ENCODE measurements at regions not wholly inside any gene's neighbourhood (a gene's known extent, or its start where the extent isn't known, plus 50 kb on each side); places are given as distances from the start of the nearest gene placed in this dataset.

DNA sequence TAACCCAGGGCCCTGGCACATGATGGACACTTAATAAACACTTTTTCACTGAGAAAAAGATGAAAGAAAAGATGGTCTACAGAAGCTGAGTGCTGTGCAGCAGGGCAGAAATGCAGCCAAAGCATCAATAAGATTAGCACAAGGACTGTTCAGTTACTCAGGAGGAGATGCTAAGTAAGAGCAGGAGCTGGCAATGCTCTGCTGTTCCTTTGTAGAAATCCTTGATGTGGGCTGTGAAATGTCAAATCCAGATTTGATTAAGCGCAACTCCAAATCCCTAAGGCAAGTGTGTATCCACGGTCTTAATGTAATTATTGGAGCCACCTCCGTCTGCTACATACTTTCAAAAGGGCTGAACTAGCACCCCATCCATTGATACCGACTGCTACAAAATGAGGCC lies 151.8 kb upstream of the BTG1 start:
- Histone ChIP-seq H3K9me3 (no peaks in the 10 kb centered on the region), H3K4me3 (no peak overlapping the region), H3K4me1 (no peaks in the 10 kb centered on the region), H3K4me2 (no peak overlapping the region), H3K27ac (no peak overlapping the region)
- TF ChIP-seq CBX2 (IDR thresholded peaks at IDR 0.05; ENCODE audit: borderline replicate concordance, low read depth) (no peak), CEBPB (IDR thresholded peaks at IDR 0.05) (no peak), NFE2L2 (conservative IDR thresholded peaks at IDR 0.05; ENCODE audit: low read length) (no peak), ZNF302 (CRISPR knock-in tag; IDR thresholded peaks at IDR 0.05) (no peak), EP300 (IDR thresholded peaks at IDR 0.05) (no peak), EHMT2 (IDR thresholded peaks at IDR 0.05; ENCODE audit: low read depth) (no peak), ZFP36 (IDR thresholded peaks at IDR 0.05; ENCODE audit: borderline replicate concordance, partially characterized antibody) (no peak), CHD2 (IDR thresholded peaks at IDR 0.05; ENCODE audit: low read length, partially characterized antibody) (no peak), FOSB (CRISPR knock-in tag; IDR thresholded peaks at IDR 0.05) (no peak)
- TF ChIP-seq, protein P1, sequence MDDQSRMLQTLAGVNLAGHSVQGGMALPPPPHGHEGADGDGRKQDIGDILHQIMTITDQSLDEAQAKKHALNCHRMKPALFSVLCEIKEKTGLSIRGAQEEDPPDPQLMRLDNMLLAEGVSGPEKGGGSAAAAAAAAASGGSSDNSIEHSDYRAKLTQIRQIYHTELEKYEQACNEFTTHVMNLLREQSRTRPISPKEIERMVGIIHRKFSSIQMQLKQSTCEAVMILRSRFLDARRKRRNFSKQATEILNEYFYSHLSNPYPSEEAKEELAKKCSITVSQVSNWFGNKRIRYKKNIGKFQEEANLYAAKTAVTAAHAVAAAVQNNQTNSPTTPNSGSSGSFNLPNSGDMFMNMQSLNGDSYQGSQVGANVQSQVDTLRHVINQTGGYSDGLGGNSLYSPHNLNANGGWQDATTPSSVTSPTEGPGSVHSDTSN (IDR thresholded peaks at IDR 0.05), result no peak
- TF ChIP-seq, protein P2, sequence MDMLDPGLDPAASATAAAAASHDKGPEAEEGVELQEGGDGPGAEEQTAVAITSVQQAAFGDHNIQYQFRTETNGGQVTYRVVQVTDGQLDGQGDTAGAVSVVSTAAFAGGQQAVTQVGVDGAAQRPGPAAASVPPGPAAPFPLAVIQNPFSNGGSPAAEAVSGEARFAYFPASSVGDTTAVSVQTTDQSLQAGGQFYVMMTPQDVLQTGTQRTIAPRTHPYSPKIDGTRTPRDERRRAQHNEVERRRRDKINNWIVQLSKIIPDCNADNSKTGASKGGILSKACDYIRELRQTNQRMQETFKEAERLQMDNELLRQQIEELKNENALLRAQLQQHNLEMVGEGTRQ (IDR thresholded peaks at IDR 0.05), result no peak
- TF ChIP-seq, protein P3, sequence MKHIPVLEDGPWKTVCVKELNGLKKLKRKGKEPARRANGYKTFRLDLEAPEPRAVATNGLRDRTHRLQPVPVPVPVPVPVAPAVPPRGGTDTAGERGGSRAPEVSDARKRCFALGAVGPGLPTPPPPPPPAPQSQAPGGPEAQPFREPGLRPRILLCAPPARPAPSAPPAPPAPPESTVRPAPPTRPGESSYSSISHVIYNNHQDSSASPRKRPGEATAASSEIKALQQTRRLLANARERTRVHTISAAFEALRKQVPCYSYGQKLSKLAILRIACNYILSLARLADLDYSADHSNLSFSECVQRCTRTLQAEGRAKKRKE (CRISPR knock-in tag; IDR thresholded peaks at IDR 0.05; ENCODE audit: low read depth), result no peak
- 80% methylated on average over 4 of the region's 4 CpGs for WGBS (ENCODE audit: missing lambda C conversion rate)
- no peak for FAIRE-seq
- POLR2A ChIA-PET, result no interaction called here
- CTCF ChIA-PET, result no interaction called here
- DNase-seq (ENCODE audit: low read depth in 1 of 2, low spot score in 1 of 2), result no peak
- no peak for ATAC-seq

DNA sequence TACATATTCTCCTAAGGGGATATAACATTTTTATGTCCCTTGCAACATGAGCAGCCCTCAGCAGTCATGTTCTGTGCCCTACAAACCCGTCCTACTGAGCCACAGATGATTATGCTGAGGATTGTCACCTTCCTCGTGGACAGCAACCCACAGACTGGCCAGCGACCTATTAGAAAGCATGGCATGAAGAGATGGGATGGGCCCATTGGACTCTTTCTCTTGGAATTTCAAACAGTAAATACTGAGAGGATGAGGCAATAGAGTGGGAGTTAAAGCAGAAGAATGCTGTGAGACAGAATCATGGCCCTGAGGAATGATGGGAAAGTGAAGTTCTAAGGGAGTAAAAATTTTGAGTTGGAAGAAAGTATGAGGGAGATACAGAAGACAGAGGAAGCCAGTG lies 149.9 kb upstream of the BTG1 start:
- TF ChIP-seq ZSCAN20 (CRISPR knock-in tag; IDR thresholded peaks at IDR 0.05) (no peak), ZC3H11A (IDR thresholded peaks at IDR 0.05) (no peak), HDAC2 (IDR thresholded peaks at IDR 0.05) (no peak)
- TF ChIP-seq, protein P4, sequence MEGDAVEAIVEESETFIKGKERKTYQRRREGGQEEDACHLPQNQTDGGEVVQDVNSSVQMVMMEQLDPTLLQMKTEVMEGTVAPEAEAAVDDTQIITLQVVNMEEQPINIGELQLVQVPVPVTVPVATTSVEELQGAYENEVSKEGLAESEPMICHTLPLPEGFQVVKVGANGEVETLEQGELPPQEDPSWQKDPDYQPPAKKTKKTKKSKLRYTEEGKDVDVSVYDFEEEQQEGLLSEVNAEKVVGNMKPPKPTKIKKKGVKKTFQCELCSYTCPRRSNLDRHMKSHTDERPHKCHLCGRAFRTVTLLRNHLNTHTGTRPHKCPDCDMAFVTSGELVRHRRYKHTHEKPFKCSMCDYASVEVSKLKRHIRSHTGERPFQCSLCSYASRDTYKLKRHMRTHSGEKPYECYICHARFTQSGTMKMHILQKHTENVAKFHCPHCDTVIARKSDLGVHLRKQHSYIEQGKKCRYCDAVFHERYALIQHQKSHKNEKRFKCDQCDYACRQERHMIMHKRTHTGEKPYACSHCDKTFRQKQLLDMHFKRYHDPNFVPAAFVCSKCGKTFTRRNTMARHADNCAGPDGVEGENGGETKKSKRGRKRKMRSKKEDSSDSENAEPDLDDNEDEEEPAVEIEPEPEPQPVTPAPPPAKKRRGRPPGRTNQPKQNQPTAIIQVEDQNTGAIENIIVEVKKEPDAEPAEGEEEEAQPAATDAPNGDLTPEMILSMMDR (IDR thresholded peaks at IDR 0.05), result no peak
- peak in 1 of 2 experiments; percentile 5 for DNase-seq (ENCODE audit: low read depth in 1 of 2, low spot score in 1 of 2)
- no peak for FAIRE-seq
- Histone ChIP-seq H3K27ac (no peak overlapping the region), H3K4me2 (no peak overlapping the region), H3K4me3 (no peak overlapping the region), H3K4me1 (no peaks in the 10 kb centered on the region), H3K9me3 (no peaks in the 10 kb centered on the region)
- ChIA-PET CTCF (interaction anchor here (0.8 to 1.2 kb wide), 2 partner anchors 10 to 11 kb away, joined by 3 to 4 read pairs; no protein-coding TSS in a partner anchor), POLR2A (no interaction called here)
- no peak for ATAC-seq
- WGBS (ENCODE audit: missing lambda C conversion rate), result 14% methylated on average over 3 of the region's 3 CpGs

DNA sequence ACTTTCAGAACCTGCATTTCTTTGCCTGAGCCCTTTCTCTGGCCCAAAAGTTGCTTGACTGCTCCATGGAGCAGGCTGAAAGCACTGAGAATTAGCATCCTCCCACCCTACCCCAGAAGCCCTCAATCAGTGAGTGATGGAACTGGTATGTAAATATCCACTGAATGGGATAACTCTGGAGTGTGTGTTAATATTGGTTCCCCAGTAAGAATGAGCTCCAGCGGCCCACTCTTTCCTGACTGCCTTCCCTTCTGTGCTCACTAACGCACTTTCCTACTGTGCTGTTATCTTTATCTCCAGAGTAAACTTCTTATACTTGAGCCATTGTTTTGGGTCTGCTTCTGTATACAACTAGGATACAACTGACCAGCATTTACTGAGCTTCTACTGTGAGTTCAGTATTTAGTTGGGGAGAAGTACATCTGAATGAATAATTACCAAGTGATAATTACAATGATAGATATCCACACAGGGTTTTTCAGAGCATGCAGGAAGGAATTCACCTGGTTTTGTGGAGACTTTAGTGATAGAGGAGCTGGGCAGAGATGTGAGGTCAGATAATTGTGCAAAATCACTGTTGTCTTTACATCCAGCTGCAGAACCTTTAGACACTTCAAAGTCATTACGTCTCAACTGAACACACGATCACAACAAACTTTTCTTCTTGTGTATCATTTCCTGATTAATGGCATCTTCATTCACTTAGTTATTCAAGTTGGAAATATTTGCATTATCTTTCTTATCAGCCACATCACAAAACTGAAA lies 149.2 kb upstream of the BTG1 start:
- Histone ChIP-seq H3K4me1 (no peaks in the 10 kb centered on the region; the same call in 2 of the 3 replicates), H3K27ac (no peak overlapping the region), H3K4me2 (no peak overlapping the region), H3K4me3 (no peak overlapping the region), H3K9me3 (no peaks in the 10 kb centered on the region)
- CTCF ChIA-PET, result interaction anchor here (0.6 to 1.2 kb wide), 3 partner anchors 9 to 912 kb away, joined by 3 to 4 read pairs (median 3); no protein-coding TSS in a partner anchor
- 83% methylated on average over 4 of the region's 4 CpGs for WGBS (ENCODE audit: missing lambda C conversion rate)
- ATAC-seq (no peak), DNase-seq (ENCODE audit: low read depth in 1 of 2, low spot score in 1 of 2) (no peak), FAIRE-seq (no peak)
- POLR2A ChIA-PET, result no interaction called here
- TF ChIP-seq, protein P5, sequence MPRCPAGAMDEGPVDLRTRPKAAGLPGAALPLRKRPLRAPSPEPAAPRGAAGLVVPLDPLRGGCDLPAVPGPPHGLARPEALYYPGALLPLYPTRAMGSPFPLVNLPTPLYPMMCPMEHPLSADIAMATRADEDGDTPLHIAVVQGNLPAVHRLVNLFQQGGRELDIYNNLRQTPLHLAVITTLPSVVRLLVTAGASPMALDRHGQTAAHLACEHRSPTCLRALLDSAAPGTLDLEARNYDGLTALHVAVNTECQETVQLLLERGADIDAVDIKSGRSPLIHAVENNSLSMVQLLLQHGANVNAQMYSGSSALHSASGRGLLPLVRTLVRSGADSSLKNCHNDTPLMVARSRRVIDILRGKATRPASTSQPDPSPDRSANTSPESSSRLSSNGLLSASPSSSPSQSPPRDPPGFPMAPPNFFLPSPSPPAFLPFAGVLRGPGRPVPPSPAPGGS (IDR thresholded peaks at IDR 0.05), result no peak
- TF ChIP-seq KDM5A (IDR thresholded peaks at IDR 0.05) (no peak), FOSL2 (IDR thresholded peaks at IDR 0.05) (no peak), FOSL2 (CRISPR knock-in tag; IDR thresholded peaks at IDR 0.05) (no peak), JUN (IDR thresholded peaks at IDR 0.05) (no peak), ZC3H11A (IDR thresholded peaks at IDR 0.05) (no peak), POLR2AphosphoS2 (conservative IDR thresholded peaks at IDR 0.05; ENCODE audit: low read length) (no peak), CHD2 (IDR thresholded peaks at IDR 0.05; ENCODE audit: low read length, partially characterized antibody) (no peak), NPAS2 (CRISPR knock-in tag; IDR thresholded peaks at IDR 0.05; ENCODE audit: borderline replicate concordance) (no peak), FOSB (CRISPR knock-in tag; IDR thresholded peaks at IDR 0.05) (no peak), ZFP36 (IDR thresholded peaks at IDR 0.05; ENCODE audit: borderline replicate concordance, partially characterized antibody) (no peak), MAFK (IDR thresholded peaks at IDR 0.05; ENCODE audit: partially characterized antibody) (no peak), EP300 (IDR thresholded peaks at IDR 0.05) (no peak), ZSCAN20 (CRISPR knock-in tag; IDR thresholded peaks at IDR 0.05) (no peak), CBX8 (IDR thresholded peaks at IDR 0.05) (no peak)
- TF ChIP-seq, protein P4 (IDR thresholded peaks at IDR 0.05), result no peak

All from A549 (cell line).